Kidney (tissue), 13 donors: ENCODE measurements at regions not wholly inside any gene's neighbourhood (a gene's known extent, or its start where the extent isn't known, plus 50 kb on each side); places are given as distances from the start of the nearest gene placed in this dataset.
A peak's percentile ranks its signal among the peaks of the same experiment; 100 is the strongest.

Experiments
- DNase-seq, 5 donors: peaks; one replicate each; pipeline ENCODE4 v3.0.0-alpha.2; 2013 to 2020
- FAIRE-seq: peaks from 2 replicates; lab custom pipeline; 2012; peaks lifted over from hg19 to GRCh38; lab: Jason Lieb, UNC
- H3K27ac ChIP-seq, 2 donors: one replicate each; pipeline ENCODE4 v1.7.0; 2013; ENCODE audit warnings: low read depth in 2 of 2, low read length in 2 of 2, inconsistent platforms in 1 of 2
- H3K27me3 ChIP-seq: one replicate; pipeline ENCODE4 v1.7.1; 2013; ENCODE audit warnings: low read length, inconsistent platforms; ENCODE audit not compliant: control insufficient read depth, insufficient read depth
- H3K36me3 ChIP-seq, 3 donors: one replicate each; pipeline versions ENCODE4 v1.7.0 to v1.7.1; 2013; ENCODE audit warnings: low read length in 3 of 3, control low read depth in 1 of 3, inconsistent platforms in 1 of 3; ENCODE audit not compliant: insufficient read depth in 3 of 3, control insufficient read depth in 2 of 3
- H3K4me1 ChIP-seq, 3 donors: one replicate each; pipeline versions ENCODE4 v1.7.0 to v1.7.1; 2013; ENCODE audit warnings: low read length in 3 of 3, inconsistent platforms in 1 of 3, low read depth in 1 of 3; ENCODE audit not compliant: control insufficient read depth in 2 of 3, insufficient read depth in 2 of 3
- H3K4me3 ChIP-seq, 3 donors: one replicate each; pipeline versions ENCODE4 v1.7.0 to v1.8.1; 2013; ENCODE audit warnings: low read length in 3 of 3, control low read depth in 1 of 3, inconsistent platforms in 1 of 3
- H3K9ac ChIP-seq, 3 donors: one replicate each; pipeline versions ENCODE4 v1.7.0 to v1.7.1; 2013; ENCODE audit warnings: low read length in 3 of 3, control low read depth in 1 of 3, inconsistent platforms in 1 of 3
- H3K9me3 ChIP-seq, 3 donors: one replicate each; pipeline versions ENCODE4 v1.7.0 to v1.7.1; 2013; ENCODE audit warnings: low read length in 3 of 3, control low read depth in 1 of 3, inconsistent platforms in 1 of 3; ENCODE audit not compliant: control insufficient read depth in 2 of 3, insufficient read depth in 1 of 3
- CTCF ChIP-seq: IDR thresholded peaks from 3 replicates; pipeline ENCODE4 v1.5.1; 2012; ENCODE audit warnings: mild to moderate bottlenecking, moderate library complexity, borderline replicate concordance; ENCODE audit not compliant: insufficient read depth; ENCODE audit errors: extremely low read depth
- intact Hi-C: fragments of 100-400 bp; cut with DNase I; formaldehyde crosslinking; loops from one replicate; pipeline ENCODE4 v1.11.1; 2022
- donor health status: control.
- donor health status: control.
- donor health status: control.
- donor health status: control.
- donor health status: control.
- donor health status: DM: yes; HTN: yes; CAD: no.
- donor health status: Normal renal cell carcinoma (clear cell type).

GRCh38 chr2:105176429-105176828 lies 65.1 kb upstream of the GPR45 start:
- FAIRE-seq (no peak), DNase-seq (peak in 3 of 5 donors; percentile 45 to 56 (median 54))
- intact Hi-C loops = no loop called here
- TF ChIP-seq CTCF = no peak
- Histone ChIP-seq H3K4me3 (no peak overlapping the region), H3K9me3 (no peaks in the 10 kb centered on the region), H3K27ac (no peak overlapping the region), H3K9ac (no peak overlapping the region), H3K36me3 (no peaks in the 10 kb centered on the region), H3K27me3 (no peaks in the 10 kb centered on the region), H3K4me1 (peaks cover 0 to 6% (median 4%) of the 10 kb centered on the region in 3 donors)

- intact Hi-C loops = no loop called here
- DNase-seq = no peak
- H3K36me3 ChIP-seq = no peaks in the 10 kb centered on the region
- peaks cover 0 to 6% (median 4%) of the 10 kb centered on the region in 3 donors for H3K4me1 ChIP-seq
- H3K27me3 ChIP-seq = no peaks in the 10 kb centered on the region
- no peak overlapping the region for H3K27ac ChIP-seq
- FAIRE-seq = no peak
- no peak overlapping the region for H3K9ac ChIP-seq
- TF ChIP-seq CTCF = no peak
- H3K9me3 ChIP-seq = no peaks in the 10 kb centered on the region
- H3K4me3 ChIP-seq = no peak overlapping the region
Measured at GRCh38 chr2:105177008-105177407, 64.5 kb upstream of the GPR45 start.

GRCh38 chr2:105177536-105178254 lies 63.8 kb upstream of the GPR45 start:
- Histone ChIP-seq H3K4me1 (peaks cover 0 to 6% (median 4%) of the 10 kb centered on the region in 3 donors), H3K36me3 (no peaks in the 10 kb centered on the region), H3K27me3 (no peaks in the 10 kb centered on the region), H3K27ac (no peak overlapping the region), H3K9me3 (no peaks in the 10 kb centered on the region), H3K9ac (no peak overlapping the region), H3K4me3 (no peak overlapping the region)
- FAIRE-seq (no peak), DNase-seq (peak in 2 of 5 donors; percentile 27 to 33)
- intact Hi-C loops = no loop called here
- no peak for TF ChIP-seq CTCF
